HG02610 (cell line): ENCODE measurements at regions not wholly inside any gene's neighbourhood (a gene's known extent, or its start where the extent isn't known, plus 50 kb on each side); places are given as distances from the start of the nearest gene placed in this dataset.

Experiments
- ATAC-seq: cut with Tn5 transposase; IDR thresholded peaks from one replicate; pipeline ENCODE4 v1.9.1; 2021; ENCODE audit warnings: mild to moderate bottlenecking, moderate library complexity; ENCODE audit not compliant: unreplicated experiment

GRCh38 chr4:157803845-157804521, 368.8 kb downstream of the GASK1B start:
- ATAC-seq = no peak

DNA sequence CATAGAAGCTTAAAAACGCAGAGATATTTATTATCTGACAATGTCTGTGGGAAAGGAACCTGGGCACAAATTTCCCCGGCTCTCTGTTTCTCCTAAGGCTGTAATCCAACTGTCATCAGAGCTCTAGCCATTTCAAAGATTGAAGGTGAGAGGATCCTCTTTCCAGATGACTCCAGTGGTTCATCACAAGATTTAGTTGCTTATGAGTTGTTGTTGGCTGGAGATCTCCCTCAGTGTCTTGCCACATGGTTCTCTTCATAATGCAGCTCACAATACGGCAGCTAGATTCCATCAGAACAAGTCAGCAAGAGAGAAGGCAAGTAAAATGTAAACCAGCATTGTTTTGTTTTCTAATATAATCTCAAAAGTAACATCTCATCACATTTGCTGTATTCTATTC, 369.4 kb downstream of the GASK1B start:
- no peak for ATAC-seq

DNA sequence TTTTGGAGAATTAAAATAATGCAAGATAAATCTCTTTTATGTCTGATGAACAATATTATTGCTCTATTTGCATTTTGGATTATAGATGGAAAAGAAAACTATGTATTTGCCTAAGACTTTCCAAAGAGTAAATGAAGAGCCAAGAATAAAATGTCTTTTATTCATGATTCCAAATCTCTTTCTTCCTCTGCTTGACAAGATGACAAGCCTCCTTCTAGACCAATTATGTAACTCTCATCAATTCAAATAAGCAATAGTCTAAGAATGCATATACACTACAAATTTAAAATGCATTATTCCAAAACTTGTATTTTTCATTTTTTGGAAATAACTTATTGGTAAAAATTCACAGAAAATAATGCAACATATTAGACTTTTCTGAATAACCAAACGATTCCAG, 377.3 kb downstream of the GASK1B start:
- no peak for ATAC-seq

GRCh38 chr4:157792716-157793115, 380.1 kb downstream of the GASK1B start:
- no peak for ATAC-seq

DNA sequence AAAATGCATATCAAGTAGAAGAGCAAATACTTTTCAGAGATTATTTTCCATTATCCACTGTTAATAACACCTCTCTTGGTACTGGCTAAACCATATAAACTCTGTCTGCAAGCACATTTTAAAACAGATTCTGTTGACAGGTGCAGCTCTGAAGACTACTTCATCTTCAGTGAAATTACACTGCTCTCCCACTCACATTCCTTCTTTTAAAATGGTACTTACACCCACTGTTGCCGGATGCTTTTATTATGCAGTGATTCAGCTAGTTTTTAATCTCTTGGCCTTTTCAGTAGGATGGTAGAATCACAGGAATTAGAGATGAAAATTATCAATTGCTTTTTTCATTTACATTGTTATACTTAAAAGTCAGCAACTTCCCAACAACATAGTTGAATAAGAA, 381.6 kb downstream of the GASK1B start:
- no peak for ATAC-seq

GRCh38 chr4:157787618-157788017, 385.2 kb downstream of the GASK1B start:
- ATAC-seq = no peak

DNA sequence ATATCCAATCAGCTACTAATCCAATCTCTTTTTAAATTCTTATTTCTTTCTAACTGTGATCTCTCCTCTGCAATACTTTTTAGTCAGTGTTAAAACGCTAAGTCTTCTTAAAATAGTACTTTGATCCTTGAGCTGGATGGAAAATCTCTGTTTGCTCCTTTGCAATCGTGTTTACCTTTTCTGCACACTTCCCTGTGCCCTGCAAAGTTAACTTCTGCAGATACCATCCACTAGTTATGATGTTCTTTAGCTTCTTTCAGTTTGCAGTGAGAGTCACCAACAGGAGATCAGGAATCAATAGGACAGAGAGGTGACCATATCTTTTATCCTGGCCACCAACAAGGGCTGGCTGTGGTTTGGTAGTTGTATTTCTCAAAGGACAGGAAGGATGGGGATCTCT, 391.5 kb downstream of the GASK1B start:
- no peak for ATAC-seq

GRCh38 chr4:157779081-157779480, 393.7 kb downstream of the GASK1B start:
- ATAC-seq = no peak

GRCh38 chr4:157776930-157777528, 395.8 kb downstream of the GASK1B start:
- no peak for ATAC-seq

- ATAC-seq = no peak
These were observed 396.9 kb downstream of the GASK1B start for GRCh38 chr4:157775971-157776370.

DNA sequence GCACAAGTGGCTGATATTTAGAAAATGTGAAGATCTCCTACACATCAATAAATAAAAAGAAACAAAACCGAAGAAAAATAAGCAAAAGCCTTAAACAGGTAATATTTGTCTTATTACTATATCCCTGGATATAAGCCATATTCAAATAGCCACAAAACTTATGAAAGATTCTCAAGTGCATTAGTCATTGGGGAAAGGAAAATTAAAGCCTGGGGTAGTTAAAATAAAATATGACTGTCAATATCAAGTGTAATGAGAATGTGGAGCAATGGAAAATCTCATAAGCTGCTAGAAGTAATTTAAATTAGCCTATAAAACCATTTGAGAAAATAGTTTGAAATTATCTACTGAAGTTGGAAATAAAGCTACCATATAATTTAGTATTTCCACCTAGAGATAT, 399.9 kb downstream of the GASK1B start:
- ATAC-seq = no peak

GRCh38 chr4:157768419-157768818, 404.4 kb downstream of the GASK1B start:
- no peak for ATAC-seq

DNA sequence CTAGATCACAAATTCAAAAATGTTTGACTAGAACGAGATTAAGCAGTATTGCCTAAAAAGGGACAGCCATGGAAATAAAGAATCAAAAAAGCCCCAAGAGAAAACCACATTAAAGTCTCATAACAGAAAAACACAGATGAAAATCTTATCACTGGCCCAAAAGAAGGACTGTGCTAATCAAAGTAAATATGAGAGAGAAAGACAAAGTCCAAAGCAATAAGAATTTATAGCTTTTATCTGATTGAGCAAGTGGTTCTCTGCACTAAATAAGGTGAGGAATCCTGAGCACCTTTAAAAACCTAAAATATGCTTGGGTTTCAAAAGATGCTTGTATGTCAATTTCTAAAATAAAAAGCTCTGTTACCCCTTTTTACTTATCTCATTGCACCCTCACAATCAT, 409.3 kb downstream of the GASK1B start:
- ATAC-seq = no peak

- no peak for ATAC-seq
These were observed 418.4 kb downstream of the GASK1B start for GRCh38 chr4:157754410-157754809.

DNA sequence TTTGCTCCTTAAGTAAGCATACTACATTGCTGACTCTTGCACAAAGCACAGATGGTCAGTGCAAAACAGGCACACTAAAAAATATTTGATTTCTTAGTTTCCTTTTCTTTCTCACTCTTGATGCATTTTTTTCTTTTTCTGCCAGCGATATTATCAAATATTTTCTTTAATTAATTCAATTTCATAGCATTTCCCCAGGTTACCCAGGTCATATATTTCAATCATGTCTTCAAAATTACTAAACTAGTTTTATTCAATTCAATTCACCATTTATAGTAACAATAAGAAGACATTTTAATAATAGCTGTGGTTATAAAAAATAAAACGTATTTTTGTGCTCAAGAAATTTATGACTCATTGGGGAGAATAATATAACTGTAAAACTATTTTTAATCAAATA, 421.2 kb downstream of the GASK1B start:
- no peak for ATAC-seq

- ATAC-seq = no peak
These were observed 431.2 kb downstream of the GASK1B start for GRCh38 chr4:157741642-157742041.

DNA sequence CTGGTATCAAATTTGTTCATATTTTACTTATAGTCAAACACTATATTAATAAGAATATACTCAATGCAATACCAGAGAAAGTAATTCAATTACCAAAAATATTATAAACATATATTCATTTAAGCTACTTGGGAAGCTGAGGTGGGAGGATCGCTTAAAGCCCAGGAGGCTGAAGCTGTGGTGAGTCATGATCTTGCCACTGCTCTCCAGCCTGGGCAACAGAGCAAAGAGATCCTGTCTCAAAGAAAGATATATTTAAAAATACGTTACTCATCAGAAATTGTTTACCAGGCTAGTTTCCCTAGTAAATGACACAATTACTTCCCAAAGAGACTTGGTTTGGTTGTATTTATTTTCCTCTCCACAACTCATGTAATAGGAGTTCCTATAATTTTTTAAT, 433.6 kb downstream of the GASK1B start:
- no peak for ATAC-seq

GRCh38 chr4:157728215-157728614, 444.6 kb downstream of the GASK1B start:
- ATAC-seq = no peak

DNA sequence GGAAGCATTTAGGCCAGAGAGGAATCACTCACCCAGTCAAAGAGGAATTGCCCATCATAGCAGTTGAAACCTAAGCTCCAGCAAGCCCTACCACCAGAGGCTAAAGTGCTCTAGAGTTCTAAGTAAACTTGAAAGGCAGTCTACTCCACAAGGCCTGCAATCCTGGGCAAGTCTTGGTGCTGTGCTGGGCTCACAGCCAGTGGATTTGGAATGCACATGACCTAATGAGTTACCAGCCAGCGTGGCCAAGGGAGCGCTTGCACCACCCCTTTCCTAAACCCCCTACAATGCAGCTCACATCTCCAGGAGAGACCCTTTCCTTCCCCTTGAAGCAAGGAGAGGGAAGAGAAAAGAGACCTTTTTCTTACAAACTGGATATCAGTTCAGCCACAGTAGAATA, 445.7 kb downstream of the GASK1B start:
- no peak for ATAC-seq

DNA sequence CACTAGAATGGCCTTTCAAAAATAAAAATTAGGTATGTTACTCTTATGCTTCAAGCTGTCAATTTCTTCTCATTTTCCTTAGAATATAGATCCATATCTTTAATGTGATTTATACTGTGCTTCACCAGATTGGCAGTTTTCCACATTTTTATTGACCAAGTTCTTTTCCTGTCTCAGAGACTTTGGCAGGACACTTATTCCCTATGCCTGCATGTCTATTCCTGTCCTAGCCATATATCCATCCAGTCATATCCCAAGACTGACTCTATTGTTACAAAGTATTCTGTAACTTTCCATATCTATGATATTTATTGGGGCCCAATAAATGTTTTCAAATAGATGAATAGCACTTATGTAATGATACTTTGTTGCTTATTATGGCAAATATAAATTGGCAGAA, 450.7 kb downstream of the GASK1B start:
- no peak for ATAC-seq

DNA sequence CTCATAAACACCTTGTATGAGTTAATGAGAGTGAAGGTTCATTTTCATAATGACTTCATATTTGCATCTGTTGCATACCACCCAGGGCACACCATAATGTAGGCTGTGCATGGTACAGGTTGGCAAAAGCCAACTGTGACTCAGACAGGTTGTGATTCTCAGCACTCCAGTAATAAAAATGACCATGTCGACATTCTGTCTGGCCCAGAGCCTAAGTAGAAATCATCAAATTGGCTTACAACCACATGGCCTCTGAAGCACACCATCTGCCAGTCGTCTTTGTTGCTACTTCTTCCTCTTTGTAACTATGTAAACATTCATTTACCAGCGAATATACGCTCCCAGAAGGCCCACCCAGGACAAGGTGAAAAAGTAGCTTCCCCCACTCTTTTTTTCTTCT, 459.5 kb downstream of the GASK1B start:
- ATAC-seq = no peak

- no peak for ATAC-seq
These were observed 466.7 kb downstream of the GASK1B start for GRCh38 chr4:157706155-157706554.

DNA sequence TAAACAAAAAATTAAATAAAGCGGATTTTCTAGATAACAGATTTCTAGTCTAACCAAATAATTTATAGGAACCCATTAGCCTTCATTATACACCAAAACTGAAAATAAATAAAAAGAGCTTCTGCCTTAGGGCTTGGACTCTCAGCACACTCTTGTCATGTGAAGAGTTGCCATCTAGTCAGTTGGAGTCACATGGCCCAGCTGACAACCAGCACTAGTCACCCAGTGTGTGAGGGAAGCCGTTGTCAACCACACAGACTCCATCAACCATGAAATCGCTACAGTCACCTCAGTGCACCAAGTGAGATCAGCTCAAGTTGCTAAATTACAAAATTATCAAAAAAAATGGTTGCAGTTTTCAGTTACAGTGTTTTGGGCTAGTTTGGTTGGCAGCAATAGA, 470.0 kb downstream of the GASK1B start:
- no peak for ATAC-seq
